ENCODE measurements at regions not wholly inside any gene's neighbourhood (a gene's known extent, or its start where the extent isn't known, plus 50 kb on each side); places are given as distances from the start of the nearest gene placed in this dataset.

DNA sequence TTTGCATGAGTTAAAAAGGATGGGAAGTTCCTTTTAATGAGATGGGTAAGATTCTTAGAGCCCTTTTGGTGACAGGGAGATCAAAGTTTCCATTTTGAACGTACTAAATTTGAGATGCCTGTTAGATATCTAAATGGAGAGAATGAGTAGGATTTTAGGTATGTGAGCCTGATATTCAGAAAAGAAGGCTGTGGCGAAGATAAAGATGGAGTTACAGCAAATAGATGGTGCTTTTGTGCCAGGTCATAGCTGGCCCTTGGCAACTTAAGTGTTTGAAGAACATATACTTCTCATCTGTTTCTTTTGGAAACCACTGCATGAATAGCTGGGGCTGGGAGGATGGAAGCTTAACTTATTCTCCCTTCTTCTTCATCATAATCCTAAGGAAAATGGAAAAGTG is 282.5 kb downstream of the PTBP2 start:
- TF ChIP-seq TCF7L2 (IDR thresholded peaks at IDR 0.05; ENCODE audit: borderline replicate concordance, extremely low read depth, insufficient read depth, insufficient read length) (no peak), ZNF274 (IDR thresholded peaks at IDR 0.05; ENCODE audit: low read depth, low read length) (no peak)

Measured in HCT116 (cell line).